GM11168 (cell line): ENCODE measurements at regions not wholly inside any gene's neighbourhood (a gene's known extent, or its start where the extent isn't known, plus 50 kb on each side); places are given as distances from the start of the nearest gene placed in this dataset.

Experiments
- in situ Hi-C: fragments of 300-500 bp; cut with MboI; formaldehyde crosslinking; loops from one replicate; pipeline ENCODE4 v1.12.0; 2022; ENCODE audit warnings: low sequenced_read_pairs; ENCODE audit not compliant: unreplicated experiment

DNA sequence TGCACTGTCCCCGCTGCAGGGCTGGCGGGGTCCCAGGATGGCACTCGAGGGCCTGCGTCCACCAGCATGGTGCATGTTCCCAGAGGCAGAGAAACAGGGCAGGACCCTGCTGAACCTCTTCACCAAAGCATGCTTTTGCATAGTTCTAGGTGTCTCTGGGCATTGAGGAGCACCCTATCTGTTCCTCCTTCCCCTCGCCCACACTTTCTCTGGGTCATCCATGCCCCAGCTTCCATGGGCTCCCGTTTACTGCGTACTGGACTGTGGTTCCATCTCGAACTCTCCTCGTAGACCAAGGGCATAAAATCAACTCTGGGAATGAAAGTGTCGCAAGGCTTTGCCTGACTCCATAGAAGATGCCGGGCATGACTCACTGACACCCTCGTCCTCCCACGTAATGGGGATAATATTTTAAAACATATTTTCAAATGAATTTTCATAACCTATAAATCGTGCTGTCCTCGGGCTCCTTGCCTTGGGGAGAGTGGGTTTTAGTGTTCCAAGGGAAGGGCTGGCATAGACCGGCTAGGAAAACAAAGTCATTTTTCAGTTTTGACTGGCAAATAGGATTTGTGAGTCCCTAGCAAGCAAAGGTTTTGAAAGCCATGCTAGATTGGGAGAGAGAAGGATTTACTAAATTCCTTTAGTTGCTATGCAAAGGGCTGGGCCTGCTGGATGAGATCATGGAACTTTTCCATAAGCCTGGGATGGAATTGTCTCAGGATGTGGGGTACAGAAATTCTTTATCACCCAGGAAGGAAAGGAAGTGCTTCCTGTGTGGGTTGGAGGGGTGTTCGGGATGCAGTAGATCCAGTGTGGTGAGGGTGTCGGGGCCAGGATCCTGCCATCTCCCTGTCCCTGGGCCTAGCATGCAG, 498.7 kb upstream of the MKI67 start:
- in situ Hi-C loops: no loop called here

DNA sequence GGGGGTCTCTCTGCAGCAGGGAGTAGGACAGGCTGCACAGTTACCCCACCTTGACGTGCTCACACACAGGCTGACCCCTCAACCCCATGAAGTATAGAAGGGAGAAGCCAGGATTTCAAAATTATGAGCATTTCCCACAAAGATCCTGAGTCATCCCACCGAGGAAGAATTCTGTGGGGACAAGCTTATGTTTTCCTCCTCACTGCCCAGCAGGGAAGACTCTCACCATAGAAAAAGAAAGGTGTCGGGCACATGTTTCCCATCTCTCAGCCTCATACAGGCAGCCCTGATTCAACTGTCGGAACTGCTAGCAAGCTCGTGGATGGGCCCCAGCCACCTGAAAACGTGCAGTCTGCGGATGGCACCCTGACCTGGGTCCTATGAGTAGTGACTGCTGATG, 499.7 kb upstream of the MKI67 start:
- in situ Hi-C loops: no loop called here

DNA sequence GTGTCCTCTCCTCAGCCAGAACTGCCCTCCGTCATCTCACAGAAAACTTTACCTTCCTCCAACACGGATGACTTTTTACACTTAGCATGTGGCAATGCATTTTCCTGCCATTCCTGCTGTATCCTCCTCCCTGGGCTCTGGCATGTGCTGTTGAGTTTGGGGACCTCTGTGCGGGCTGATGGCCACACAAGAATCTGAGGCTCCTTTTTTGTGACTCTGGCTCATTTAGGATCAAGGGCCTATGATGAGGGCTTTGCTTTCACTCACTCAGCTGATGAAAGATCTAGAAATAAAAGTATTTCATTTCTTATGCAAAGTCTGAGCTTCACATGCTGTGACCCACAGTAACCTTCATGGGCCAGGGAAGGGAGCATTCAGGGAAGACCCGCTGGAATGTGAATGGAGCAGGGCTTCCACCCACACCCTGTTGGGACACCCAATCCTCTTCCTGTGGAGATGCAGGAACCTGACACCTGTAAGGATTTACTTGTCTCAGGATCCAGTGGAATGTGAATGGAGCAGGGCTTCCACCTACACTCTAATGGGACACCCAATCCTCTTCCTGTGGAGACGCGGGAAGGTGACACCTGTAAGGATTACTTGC, 500.3 kb upstream of the MKI67 start:
- in situ Hi-C loops: no loop called here

DNA sequence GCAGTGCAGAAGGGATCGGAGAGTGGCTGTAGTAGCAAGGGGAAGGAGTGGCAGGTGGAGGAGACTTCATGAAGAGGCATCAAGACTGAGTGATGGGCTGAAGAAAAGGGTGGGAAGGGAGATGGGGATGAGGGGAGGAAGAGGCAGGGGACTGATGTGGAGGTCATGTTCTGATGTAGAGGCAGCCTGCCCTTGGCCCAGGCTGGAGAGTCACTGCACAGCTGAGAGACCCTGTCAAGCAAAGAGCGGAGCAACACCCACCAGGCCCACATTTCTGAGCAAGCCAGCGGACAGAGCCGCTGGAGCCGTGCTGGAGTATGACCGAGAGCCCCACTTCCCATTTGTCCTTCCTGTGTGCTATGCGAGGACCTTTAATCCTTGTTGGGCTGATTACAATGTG, 501.6 kb upstream of the MKI67 start:
- in situ Hi-C loops: no loop called here

DNA sequence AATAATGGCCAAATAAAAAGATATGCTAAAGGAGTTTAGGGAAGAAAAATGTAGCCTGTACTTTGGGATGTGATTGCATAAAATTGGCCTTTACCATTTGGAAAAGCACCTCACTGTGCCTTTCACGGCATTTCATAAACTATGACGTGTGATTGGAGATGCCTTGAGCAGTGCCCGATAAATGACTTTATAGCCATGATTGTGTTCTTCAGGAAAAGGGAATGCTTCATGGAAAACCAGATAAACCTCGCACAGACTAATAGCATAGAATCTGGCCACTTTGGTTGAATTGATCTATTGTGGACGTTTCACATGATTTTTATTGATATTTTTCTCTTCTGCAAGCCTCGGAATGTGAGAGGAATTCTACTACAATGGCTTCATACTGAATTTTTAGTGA, 502.0 kb upstream of the MKI67 start:
- in situ Hi-C loops: no loop called here

DNA sequence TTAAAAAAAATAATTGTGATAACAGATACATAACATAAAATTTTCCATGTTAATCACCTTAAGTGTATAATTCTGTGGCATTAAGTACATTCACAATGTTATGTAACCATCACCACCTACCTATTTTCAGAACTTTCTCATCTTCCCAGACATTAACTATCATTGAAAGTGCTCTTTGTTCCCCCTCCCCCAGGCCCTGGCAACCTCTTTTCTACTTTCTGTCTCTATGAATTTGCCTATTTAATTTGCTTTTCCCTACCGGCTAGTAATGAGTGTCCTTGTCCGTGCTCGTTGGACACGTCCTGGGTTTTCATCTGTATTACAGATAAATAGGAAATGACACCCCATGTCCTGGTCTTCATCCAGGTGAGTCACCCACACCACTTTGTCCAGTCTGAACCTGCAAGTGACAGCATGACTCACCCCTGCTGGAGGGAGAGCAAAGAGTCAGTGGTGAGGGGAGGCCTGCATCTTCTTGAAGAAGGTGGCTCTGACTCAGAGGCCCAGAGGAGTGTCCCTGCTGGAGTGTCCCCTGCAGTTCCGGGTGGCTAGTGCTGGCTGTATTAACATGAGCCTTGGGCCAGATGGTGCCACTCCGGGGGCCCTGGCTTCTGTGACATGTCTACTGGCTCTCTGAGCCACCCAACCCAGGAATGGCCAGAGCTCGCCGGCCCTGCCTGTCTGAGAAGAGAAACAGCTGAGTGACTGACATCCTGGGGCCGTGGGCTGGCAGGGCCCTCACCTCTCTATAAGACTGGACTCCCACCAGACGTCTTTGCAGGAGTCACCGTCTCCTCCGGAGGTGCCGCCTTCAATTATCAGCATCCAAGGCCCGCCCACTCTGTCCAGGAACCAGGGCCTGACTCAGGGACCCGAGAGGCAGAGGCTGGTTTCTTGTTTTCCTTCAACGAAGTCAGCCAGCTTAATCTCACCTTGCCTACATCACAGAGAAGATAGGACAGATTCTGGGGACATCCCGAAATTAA, 503.2 kb upstream of the MKI67 start:
- in situ Hi-C loops: no loop called here

DNA sequence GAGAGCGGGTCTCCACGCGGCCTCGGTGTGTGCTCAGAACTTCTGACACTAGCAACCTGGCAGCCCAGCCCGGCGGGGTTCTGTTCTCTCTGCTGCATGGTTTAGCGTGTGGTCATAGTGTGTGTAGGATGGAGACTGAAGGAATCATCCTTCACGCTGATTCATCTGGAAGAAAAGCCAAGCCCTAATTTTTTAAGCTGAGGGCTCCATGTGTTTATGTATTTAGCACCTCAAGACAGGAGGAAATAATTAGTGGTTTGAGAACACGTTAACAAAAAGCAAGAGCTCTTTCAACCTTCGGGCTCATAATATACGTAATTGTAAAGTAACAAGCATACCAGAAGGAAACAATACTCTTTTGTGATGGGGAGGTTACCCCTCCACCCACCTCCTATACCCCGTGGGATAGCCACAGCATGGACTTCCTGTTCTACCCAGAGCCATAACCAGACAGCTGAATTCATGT, 504.6 kb upstream of the MKI67 start:
- in situ Hi-C loops: no loop called here

DNA sequence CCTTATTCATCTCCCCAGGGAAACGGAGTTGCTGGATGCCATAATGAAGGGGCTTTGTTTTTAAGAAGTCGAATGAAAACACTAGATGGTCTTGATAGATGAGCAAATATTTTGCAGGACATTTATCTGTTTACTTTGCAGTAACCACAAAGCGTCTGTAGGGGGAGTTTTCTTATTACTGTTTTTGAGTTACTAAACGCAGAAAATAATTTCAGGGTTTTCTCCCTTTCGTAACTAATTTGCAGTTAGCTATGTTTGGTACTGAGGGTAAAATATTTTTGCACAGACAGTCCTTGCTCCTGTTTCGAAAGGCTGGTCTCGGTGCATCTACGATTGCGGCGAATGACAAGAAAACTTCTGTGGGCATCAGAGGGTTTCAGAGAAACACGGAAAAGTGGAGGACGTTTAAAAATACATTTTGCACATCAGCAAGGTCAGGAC, 505.6 kb upstream of the MKI67 start:
- in situ Hi-C loops: no loop called here

DNA sequence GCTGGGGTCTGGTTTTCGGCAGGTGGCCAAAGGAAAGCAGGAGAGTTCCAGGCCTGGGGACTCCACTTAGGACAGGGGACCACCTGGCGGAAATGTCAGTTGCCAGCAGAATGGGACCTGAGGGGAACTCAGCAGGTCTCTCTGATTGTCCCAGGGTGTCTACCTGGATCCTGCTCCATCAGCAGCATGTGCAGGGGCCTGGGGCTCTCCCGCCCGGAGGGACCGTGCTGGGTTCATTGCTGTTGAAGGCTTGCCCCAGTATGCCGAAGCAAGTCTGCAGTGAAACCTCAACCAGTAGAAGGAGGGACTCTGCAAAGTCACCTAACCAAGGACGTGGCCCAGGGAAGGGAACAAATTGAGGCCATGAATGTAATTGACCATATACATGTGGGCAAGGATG, 506.5 kb upstream of the MKI67 start:
- in situ Hi-C loops: no loop called here

DNA sequence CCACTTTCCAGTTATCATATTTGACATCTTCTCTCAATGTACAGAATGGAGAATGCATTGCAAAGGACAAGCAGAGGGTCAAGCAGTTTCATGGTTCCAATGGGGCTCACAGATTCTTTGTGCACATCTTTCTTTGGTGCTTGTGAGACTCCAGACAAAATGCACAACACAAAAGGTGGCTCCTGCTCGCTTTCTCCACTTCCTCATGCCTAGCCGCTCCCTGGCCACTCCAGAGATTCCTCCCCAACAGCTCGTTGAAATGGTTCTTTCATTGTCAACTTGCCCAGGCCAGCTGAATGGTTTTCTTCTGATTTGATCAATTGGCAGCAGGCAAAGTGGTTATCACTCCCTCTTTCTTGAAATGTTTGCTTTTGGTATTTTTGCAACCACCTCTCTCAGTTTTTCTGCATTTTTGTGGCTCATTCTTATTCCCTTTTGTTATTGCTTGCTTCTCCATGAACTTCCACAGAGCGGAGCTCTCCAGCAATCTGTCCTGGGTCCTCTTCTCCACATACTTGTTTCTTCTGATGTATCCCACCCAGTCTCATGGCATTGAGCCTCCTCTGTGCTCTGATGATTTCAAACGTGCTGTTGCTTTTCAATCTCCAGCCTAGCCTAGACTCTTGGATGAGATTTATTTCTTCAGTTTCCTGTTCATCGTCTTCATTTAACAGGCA, 507.8 kb upstream of the MKI67 start:
- in situ Hi-C loops: no loop called here

DNA sequence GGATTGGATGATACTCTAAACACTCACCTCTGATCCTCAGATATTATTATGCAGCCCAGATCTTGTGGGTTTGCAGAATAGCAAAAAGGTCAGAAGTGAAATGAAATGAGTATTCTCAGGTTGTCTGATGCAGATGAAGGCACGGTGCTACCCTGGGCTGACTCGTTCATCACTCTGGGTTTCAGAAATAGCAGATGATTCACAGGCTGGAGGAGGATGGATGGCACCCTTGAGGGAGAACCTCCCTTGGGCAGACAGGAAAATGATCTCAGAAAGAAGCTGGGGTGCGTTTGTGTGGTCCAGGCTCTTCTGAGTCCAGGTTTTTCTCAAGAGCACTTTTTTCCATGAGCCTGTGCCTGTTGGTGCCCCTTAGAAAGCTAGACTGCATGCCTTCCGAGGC, 515.8 kb upstream of the MKI67 start:
- in situ Hi-C loops: no loop called here

DNA sequence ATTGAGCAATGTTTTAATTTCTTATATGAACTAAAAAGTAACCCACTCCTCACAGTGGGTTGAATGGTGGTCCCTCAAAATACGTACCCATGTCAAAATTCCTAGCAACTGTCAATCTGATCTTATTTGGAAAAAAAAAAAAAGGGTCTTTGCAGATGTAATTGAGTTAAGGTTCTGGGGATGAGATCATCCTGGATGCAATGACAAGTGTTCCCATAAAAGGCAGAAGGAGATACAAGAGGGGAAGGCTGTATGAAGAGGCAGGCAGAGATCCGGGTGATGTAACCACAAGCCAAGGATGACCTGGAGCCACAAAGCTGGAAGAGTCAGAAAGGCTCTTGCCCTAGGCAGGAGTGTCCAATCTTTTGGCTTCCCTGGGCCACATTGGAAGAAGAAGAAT, 516.3 kb upstream of the MKI67 start:
- in situ Hi-C loops: no loop called here

DNA sequence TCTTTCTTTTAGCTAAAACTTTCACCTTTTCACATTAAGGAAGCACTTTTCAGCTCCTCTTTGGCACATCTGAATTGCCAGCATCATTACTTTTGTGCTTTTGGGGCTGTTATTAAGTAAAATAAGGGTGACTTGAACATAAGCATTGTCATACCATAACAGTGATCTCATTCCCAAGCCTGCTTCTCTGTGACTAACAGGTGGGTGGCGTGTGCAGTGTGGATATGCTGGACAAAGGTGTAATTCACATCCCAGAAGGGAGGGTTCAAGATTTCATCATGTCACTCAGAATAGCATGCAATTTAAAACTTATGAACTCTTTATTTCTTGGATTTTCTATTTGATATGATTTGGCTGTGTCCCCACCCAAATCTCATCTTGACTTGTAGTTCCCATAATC, 517.4 kb upstream of the MKI67 start:
- in situ Hi-C loops: no loop called here

DNA sequence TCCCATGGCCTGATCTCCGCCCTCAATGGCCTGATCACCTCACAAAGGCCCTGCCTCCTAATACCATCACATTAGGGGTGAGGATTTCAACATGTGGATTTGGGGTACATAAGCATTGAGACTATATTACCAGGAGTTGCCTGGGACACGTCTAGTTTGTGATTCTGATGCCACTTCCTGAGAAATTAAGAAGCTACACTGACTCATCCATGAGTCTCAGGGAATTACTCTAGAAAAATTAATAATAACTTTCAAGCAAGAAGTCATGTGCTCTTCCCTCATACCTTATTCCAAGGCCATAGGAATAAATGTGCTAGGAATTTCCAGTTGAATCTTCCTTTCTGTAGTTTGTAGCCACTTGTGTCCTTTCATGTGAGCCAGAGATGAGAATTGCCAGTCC, 519.3 kb upstream of the MKI67 start:
- in situ Hi-C loops: no loop called here

DNA sequence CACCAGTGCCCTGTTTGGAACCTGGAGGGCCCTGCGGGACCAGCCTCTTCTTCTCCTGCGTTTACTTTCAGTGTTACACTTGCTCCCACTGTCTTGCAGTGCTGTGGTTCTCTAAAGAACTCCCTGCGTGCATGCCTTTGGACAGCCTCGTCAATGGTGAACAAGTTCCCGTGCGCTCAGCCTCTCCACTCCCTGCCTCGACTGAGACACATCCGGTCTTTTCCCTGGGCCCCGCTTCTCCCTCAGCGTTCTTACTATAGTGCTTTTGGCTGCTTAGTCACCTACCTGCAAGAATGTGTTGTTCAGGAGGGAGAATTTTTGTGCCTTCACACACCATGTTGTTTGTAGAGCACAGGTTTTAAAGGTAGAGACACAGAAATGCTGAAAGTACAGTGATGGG, 520.7 kb upstream of the MKI67 start:
- in situ Hi-C loops: no loop called here

DNA sequence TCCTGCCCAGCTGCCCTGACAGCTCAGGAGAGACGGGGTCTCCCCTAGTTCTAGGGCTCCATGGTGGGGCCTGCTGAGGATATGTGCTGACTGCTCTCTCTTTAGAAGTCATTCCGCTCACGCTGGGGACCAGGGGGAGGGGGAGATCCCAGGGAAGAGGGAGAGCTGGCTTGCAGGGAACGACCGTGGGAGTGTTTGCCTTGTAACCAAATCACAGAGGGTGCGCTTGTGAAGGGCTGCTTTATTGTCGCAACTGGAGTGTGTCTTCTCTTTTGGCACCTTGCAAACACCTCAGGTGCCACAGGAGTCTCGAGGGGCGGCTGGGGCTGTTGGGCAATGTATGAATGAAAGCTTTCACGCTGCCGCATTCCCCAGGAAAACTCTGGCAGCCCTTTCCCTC, 531.3 kb upstream of the MKI67 start:
- in situ Hi-C loops: no loop called here

DNA sequence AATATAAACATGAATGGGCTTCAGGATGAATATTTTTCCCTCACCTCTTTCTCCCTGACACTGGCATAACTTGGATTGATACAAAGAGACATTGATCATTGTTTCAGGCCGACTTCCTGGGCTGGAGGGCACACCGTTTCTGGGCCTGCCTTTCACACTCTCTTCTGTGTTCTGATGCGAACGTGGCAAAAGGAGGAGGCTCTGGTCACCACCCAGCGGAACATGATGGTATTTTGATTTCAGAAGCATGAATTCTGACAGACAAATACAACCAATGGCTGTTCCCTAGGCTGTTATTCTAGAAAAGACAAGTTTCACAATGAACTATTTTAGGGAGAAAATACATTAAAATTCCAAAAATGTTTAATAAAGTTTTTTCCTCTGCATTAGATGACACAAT, 534.5 kb upstream of the MKI67 start:
- in situ Hi-C loops: no loop called here

DNA sequence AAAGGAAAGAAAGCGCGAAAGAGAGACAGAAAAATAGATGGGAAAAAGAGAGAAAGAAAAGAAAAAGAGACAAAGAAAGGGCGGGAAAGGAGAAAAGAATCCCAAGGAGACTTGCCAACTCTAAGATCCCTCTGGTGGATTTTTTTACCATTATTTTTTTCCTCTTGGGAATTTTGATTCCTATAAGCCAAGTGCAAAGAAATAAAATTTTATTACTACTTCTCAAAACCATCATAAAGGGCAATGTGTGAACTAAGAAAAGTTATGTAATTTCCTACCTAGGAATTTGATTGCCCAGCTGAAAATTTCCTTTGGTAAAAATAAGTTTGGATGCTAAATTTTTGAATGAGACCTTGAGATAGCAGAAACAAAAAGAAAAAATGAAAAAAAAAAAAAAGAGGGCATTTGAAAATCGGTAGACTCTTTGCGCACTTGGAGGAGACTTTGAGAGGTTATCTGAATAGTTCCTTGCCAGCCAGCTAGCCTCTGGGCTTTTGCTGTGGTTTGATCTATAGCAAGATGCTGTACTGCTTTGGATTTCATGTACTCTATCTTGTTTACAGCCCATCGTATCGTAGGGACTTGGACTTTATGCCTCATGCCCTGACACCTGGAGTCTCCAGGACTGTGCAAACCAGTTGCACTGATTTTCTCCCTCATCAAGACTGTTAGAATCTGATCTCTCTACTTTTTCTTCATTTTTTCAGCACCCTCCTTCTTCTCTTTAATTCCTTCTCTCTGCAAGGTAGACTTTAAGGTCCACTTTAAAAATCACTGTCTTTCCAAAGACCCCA, 535.4 kb upstream of the MKI67 start:
- in situ Hi-C loops: no loop called here

DNA sequence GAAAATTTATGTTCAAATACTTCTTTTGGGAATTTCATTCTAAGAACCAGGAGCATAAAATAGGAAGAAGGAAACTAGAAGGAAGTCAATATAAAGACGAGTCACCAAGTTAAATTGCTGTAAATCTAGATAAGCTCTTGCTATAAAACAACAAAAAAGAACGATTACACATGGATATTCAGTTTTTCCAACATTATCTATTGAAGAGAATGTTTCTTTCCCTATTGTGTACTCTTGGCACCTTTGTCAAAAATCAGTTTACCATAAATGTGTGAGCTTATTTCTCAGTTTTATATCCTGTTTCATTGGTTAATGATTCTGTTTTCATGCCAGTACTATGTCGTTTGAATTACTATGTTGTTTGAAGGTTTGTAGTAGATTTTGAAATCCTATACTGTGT, 536.3 kb upstream of the MKI67 start:
- in situ Hi-C loops: no loop called here
